WTC11 (cell line): ENCODE measurements at regions not wholly inside any gene's neighbourhood (a gene's known extent, or its start where the extent isn't known, plus 50 kb on each side); places are given as distances from the start of the nearest gene placed in this dataset.

ENCODE experiments used
- TF ChIP-seq, protein P1 (sequence below): fragments of 200-600 bp; IDR thresholded peaks from 2 replicates; pipeline ENCODE4 v1.8.0; 2022; ENCODE audit warnings: antibody characterized with exemption
- TF ChIP-seq, protein P2 (sequence below): sonication (generic); formaldehyde crosslinking; IDR thresholded peaks from 2 replicates; pipeline ENCODE4 v1.8.0; 2022; ENCODE audit warnings: mild to moderate bottlenecking, missing genetic modification reagents
- TF ChIP-seq, protein P3 (sequence below): sonication (generic); formaldehyde crosslinking; IDR thresholded peaks from 2 replicates; pipeline ENCODE4 v1.8.0; 2022; ENCODE audit warnings: mild to moderate bottlenecking, missing genetic modification reagents
- TF ChIP-seq, protein P4 (sequence below): sonication (generic); formaldehyde crosslinking; IDR thresholded peaks from 2 replicates; pipeline ENCODE4 v1.8.0; 2022; ENCODE audit warnings: missing genetic modification reagents

DNA sequence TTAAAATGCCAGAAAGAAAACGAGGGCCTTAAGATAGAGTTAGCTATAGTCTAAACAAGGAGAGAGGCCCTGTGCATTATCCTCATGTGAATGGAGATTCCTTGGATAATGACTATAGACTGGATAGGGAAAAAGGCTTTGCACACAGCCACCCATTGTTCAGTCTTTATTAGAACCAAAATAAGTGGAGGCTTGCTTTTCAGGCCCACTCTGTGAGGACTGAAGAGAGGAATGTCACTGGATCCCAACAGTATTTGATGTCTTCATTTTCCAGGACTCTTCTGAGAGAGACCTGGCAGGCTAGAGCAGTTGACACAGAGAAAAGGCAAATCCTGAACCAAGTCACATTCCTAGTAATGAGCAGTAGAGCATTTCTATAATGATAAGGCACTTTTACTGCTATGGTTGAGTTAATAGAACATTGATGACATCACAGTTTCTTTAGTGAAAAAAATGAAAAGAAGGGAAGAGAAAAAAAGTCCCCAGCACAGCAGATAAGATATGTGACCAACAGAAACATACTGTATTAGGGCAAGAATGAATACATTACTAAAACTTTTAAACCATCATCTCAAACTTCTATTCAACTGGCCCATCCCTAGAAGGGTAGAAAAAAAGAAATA lies 315.1 kb downstream of the EPHA7 start:
- TF ChIP-seq, protein P1, sequence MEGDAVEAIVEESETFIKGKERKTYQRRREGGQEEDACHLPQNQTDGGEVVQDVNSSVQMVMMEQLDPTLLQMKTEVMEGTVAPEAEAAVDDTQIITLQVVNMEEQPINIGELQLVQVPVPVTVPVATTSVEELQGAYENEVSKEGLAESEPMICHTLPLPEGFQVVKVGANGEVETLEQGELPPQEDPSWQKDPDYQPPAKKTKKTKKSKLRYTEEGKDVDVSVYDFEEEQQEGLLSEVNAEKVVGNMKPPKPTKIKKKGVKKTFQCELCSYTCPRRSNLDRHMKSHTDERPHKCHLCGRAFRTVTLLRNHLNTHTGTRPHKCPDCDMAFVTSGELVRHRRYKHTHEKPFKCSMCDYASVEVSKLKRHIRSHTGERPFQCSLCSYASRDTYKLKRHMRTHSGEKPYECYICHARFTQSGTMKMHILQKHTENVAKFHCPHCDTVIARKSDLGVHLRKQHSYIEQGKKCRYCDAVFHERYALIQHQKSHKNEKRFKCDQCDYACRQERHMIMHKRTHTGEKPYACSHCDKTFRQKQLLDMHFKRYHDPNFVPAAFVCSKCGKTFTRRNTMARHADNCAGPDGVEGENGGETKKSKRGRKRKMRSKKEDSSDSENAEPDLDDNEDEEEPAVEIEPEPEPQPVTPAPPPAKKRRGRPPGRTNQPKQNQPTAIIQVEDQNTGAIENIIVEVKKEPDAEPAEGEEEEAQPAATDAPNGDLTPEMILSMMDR, result no peak
- TF ChIP-seq, protein P2, sequence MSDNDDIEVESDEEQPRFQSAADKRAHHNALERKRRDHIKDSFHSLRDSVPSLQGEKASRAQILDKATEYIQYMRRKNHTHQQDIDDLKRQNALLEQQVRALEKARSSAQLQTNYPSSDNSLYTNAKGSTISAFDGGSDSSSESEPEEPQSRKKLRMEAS (CRISPR knock-in tag), result no peak
- TF ChIP-seq, protein P3, sequence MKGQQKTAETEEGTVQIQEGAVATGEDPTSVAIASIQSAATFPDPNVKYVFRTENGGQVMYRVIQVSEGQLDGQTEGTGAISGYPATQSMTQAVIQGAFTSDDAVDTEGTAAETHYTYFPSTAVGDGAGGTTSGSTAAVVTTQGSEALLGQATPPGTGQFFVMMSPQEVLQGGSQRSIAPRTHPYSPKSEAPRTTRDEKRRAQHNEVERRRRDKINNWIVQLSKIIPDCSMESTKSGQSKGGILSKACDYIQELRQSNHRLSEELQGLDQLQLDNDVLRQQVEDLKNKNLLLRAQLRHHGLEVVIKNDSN (CRISPR knock-in tag), result no peak
- TF ChIP-seq, protein P4, sequence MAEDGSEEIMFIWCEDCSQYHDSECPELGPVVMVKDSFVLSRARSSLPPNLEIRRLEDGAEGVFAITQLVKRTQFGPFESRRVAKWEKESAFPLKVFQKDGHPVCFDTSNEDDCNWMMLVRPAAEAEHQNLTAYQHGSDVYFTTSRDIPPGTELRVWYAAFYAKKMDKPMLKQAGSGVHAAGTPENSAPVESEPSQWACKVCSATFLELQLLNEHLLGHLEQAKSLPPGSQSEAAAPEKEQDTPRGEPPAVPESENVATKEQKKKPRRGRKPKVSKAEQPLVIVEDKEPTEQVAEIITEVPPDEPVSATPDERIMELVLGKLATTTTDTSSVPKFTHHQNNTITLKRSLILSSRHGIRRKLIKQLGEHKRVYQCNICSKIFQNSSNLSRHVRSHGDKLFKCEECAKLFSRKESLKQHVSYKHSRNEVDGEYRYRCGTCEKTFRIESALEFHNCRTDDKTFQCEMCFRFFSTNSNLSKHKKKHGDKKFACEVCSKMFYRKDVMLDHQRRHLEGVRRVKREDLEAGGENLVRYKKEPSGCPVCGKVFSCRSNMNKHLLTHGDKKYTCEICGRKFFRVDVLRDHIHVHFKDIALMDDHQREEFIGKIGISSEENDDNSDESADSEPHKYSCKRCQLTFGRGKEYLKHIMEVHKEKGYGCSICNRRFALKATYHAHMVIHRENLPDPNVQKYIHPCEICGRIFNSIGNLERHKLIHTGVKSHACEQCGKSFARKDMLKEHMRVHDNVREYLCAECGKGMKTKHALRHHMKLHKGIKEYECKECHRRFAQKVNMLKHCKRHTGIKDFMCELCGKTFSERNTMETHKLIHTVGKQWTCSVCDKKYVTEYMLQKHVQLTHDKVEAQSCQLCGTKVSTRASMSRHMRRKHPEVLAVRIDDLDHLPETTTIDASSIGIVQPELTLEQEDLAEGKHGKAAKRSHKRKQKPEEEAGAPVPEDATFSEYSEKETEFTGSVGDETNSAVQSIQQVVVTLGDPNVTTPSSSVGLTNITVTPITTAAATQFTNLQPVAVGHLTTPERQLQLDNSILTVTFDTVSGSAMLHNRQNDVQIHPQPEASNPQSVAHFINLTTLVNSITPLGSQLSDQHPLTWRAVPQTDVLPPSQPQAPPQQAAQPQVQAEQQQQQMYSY, result no peak
